Muscle layer of colon (tissue), 2 donors: ENCODE measurements at regions not wholly inside any gene's neighbourhood (a gene's known extent, or its start where the extent isn't known, plus 50 kb on each side); places are given as distances from the start of the nearest gene placed in this dataset.

Experiments used
- H3K27ac ChIP-seq: one replicate; pipeline ENCODE4 v1.7.0; 2013; ENCODE audit warnings: low read depth, mild to moderate bottlenecking, low read length, moderate library complexity
- H3K27me3 ChIP-seq, 2 donors: one replicate each; pipeline ENCODE4 v1.7.0; 2013; ENCODE audit warnings: low read length in 2 of 2, mild to moderate bottlenecking in 2 of 2; ENCODE audit not compliant: insufficient read depth in 2 of 2, control insufficient read depth in 1 of 2
- H3K36me3 ChIP-seq: one replicate; pipeline ENCODE4 v1.7.0; 2013; ENCODE audit warnings: mild to moderate bottlenecking, low read length; ENCODE audit not compliant: insufficient read depth
- H3K4me1 ChIP-seq: one replicate; pipeline ENCODE4 v1.7.0; 2013; ENCODE audit warnings: mild to moderate bottlenecking, low read length; ENCODE audit not compliant: insufficient read depth
- H3K4me3 ChIP-seq, 2 donors: one replicate each; pipeline ENCODE4 v1.7.0; 2013; ENCODE audit warnings: low read length in 2 of 2, low read depth in 1 of 2, mild to moderate bottlenecking in 1 of 2, moderate library complexity in 1 of 2
- H3K9ac ChIP-seq: one replicate; pipeline ENCODE4 v1.7.0; 2013; ENCODE audit warnings: low read length
- H3K9me3 ChIP-seq: one replicate; pipeline ENCODE4 v1.7.0; 2013; ENCODE audit warnings: mild to moderate bottlenecking, low read length
- donor health status: abdominal sarcoma.
- donor health status: Adenocarcinoma of cecum.

DNA sequence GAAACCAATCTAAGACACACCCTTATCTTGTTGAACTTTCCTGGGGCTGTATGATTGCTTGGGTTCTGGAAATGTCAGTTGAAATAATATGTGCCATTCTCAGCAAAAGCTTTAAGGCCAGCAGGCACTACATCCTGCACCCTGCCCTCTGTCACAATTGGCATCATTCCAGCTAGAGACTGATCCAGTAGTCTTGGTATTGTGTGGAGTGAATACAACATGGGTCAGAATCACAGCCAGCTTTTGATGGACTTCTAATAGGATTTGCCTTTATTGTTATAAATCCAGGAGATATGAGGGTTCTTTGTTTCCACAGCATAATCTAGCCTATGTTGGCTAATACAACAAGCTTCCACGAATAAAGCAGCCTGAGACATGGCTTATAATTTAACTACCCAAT lies 617.0 kb upstream of the CDH2 start:
- Histone ChIP-seq H3K9ac (no peak overlapping the region), H3K27ac (no peak overlapping the region), H3K9me3 (no peaks in the 10 kb centered on the region), H3K36me3 (no peaks in the 10 kb centered on the region), H3K4me1 (no peaks in the 10 kb centered on the region), H3K4me3 (no peak overlapping the region), H3K27me3 (no peaks in the 10 kb centered on the region)

DNA sequence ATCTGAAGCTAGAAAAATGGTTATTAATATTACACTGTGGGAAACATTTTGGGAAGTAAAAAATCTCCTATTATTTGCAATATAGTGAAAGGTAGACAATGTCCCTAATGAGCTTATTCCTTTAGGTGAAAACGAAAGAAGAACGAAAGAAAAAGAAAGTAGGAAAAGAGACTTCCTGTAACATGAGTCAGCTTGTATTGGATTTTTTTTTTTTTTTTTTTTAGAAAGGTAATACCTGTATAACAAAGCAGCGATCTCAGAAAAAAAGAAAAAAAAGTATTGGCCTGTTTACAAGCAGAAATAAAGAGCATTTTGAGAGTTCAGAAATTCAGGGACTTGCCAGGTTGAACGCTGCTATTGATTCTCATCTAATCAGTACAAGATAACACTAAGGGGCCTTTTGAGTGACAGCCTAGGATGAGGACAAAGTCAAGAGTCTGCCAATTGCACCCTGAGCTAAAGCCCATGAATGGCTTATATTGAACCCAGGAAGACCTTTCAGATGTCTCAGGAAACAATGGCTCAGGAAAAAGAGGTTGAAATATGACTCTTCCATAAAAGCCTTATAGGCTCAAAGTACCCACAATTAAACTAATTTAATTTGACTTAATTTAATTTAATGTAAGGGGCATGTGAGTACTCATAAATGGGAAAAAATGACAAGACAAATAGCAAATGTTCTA lies 615.6 kb upstream of the CDH2 start:
- Histone ChIP-seq H3K9me3 (no peaks in the 10 kb centered on the region), H3K4me3 (no peak overlapping the region), H3K4me1 (no peaks in the 10 kb centered on the region), H3K9ac (no peak overlapping the region), H3K27ac (no peak overlapping the region), H3K27me3 (no peaks in the 10 kb centered on the region), H3K36me3 (no peaks in the 10 kb centered on the region)

GRCh38 chr18:28791101-28791500 lies 614.2 kb upstream of the CDH2 start:
- H3K4me1 ChIP-seq: no peaks in the 10 kb centered on the region
- no peaks in the 10 kb centered on the region for H3K9me3 ChIP-seq
- no peak overlapping the region for H3K27ac ChIP-seq
- no peaks in the 10 kb centered on the region for H3K36me3 ChIP-seq
- no peak overlapping the region for H3K9ac ChIP-seq
- no peaks in the 10 kb centered on the region for H3K27me3 ChIP-seq
- H3K4me3 ChIP-seq: no peak overlapping the region

DNA sequence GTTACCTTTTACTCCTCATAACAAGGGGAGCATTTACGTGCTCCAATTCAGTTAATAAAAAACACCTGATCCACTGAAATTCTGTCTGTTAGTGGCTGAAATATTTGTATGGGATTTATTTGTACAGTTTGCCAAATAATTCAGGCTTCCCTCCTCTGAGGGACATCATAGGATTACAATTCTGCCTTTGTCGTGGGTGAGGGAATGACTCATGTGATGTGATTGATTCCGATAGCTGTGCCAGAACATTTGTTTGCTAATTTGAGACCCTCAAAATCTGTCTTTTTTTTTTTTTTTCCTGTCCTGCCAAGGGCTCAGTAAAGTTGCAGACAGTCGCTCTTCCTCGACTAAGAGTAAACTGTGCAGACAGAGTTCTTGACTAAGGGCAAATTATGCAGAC lies 612.6 kb upstream of the CDH2 start:
- Histone ChIP-seq H3K4me3 (no peak overlapping the region), H3K27ac (no peak overlapping the region), H3K9me3 (no peaks in the 10 kb centered on the region), H3K9ac (no peak overlapping the region), H3K27me3 (no peaks in the 10 kb centered on the region), H3K36me3 (no peaks in the 10 kb centered on the region), H3K4me1 (no peaks in the 10 kb centered on the region)

DNA sequence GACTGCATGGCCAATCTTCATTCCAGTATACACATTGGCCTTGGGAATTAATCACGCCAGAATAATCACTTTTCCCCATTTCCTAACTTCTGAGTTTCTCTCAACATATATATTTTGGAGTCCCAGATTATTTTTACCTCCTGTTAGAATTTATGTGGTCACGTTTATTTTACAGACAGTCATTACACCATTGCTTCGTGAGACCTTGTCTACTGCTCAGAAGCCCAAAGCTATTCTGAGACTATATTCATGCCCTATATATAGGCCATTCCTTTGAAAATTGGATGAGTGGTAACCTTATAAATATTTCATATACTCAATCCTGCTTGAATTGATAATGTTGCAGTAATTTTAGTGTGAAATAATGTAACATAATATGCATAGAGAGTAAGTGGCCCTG lies 610.0 kb upstream of the CDH2 start:
- Histone ChIP-seq H3K9me3 (no peaks in the 10 kb centered on the region), H3K27me3 (no peaks in the 10 kb centered on the region), H3K36me3 (no peaks in the 10 kb centered on the region), H3K27ac (no peak overlapping the region), H3K9ac (no peak overlapping the region), H3K4me1 (no peaks in the 10 kb centered on the region), H3K4me3 (no peak overlapping the region)

DNA sequence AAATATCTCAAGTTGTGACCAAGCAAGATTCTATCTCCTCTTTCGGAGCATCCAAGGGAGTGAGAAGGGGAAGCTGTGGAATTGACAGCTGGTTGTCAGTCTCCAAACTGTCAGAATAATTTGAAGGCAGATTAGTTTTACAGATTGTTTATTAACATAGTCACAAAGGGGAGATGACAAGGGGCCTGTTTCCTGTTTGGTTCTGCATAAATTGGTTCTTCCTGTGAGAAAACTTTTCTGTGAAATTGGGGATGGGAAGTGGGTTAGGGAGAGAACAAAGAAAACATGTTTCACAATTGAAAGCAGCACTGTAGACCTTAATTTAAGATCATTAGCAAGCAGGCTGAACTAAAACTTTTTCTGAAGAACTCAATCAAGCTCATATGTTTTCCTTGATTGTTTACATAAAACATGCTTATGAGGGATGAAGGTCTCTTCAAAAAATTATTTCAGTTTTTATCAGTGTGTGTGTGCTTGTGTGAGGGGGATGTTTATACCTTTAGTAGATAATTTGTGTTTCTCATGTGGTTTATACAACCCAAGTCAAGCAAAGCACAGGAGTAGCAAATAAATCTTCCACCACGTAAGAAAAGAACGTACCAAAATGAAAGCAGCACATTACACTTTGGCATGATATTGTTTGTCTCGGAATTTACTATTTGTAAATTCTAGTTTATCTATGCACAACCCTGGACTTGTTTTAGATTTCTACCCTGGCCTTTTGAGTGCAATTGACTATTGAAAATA lies 604.9 kb upstream of the CDH2 start:
- Histone ChIP-seq H3K9ac (no peak overlapping the region), H3K9me3 (no peaks in the 10 kb centered on the region), H3K27ac (no peak overlapping the region), H3K27me3 (no peaks in the 10 kb centered on the region), H3K36me3 (no peaks in the 10 kb centered on the region), H3K4me3 (no peak overlapping the region), H3K4me1 (no peaks in the 10 kb centered on the region)

DNA sequence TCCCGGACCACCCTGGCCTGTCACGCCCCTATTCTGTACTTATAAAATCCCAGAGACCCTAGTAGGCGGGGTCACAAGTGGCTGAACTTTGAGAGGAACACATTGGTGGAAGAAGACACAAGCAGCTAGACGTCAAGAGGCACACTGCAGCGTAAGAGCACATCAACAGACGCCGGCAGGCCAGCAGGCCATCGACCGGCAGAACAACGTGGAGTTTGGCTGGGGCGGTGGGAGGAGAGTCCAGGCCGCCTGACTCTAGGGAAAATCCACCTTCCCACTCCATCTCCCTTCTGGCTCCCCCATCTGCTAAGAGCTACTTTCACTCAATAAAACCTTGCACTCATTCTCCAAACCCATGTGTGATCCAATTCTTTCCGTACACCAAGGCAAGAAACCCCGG lies 601.8 kb upstream of the CDH2 start:
- no peak overlapping the region for H3K9ac ChIP-seq
- H3K36me3 ChIP-seq: no peaks in the 10 kb centered on the region
- H3K4me3 ChIP-seq: no peak overlapping the region
- H3K27me3 ChIP-seq: no peaks in the 10 kb centered on the region
- H3K27ac ChIP-seq: no peak overlapping the region
- H3K9me3 ChIP-seq: no peaks in the 10 kb centered on the region
- H3K4me1 ChIP-seq: no peaks in the 10 kb centered on the region

DNA sequence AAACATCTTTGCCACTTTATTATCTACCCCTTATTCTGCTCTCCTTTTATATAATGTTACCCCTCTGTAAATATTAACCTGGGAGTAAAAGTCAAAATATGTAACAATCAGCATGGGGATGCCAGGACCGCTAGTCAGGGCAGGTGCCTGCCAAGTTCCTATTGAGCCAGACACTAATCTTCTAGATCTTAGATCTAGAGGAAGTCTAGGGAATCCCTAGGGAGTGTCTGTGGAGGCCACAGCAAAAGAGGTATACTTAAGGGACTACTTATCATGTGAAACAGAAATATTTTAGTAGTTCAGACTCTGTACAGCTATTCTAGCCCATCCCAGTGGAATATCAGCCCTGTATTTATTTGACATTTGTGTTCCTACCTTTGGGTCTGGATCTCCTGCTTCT lies 600.8 kb upstream of the CDH2 start:
- no peak overlapping the region for H3K4me3 ChIP-seq

GRCh38 chr18:28771849-28772248 lies 594.9 kb upstream of the CDH2 start:
- Histone ChIP-seq H3K4me1 (peaks cover 7% of the 10 kb centered on the region), H3K27me3 (no peaks in the 10 kb centered on the region), H3K9me3 (no peaks in the 10 kb centered on the region), H3K4me3 (no peak overlapping the region), H3K9ac (no peak overlapping the region), H3K27ac (no peak overlapping the region), H3K36me3 (no peaks in the 10 kb centered on the region)

More for the DNA sequence above, 600.8 kb upstream of the CDH2 start:
- no peak overlapping the region for H3K9ac ChIP-seq
- H3K9me3 ChIP-seq: no peaks in the 10 kb centered on the region
- H3K4me1 ChIP-seq: no peaks in the 10 kb centered on the region
- H3K36me3 ChIP-seq: no peaks in the 10 kb centered on the region
- H3K27me3 ChIP-seq: no peaks in the 10 kb centered on the region
- no peak overlapping the region for H3K27ac ChIP-seq

DNA sequence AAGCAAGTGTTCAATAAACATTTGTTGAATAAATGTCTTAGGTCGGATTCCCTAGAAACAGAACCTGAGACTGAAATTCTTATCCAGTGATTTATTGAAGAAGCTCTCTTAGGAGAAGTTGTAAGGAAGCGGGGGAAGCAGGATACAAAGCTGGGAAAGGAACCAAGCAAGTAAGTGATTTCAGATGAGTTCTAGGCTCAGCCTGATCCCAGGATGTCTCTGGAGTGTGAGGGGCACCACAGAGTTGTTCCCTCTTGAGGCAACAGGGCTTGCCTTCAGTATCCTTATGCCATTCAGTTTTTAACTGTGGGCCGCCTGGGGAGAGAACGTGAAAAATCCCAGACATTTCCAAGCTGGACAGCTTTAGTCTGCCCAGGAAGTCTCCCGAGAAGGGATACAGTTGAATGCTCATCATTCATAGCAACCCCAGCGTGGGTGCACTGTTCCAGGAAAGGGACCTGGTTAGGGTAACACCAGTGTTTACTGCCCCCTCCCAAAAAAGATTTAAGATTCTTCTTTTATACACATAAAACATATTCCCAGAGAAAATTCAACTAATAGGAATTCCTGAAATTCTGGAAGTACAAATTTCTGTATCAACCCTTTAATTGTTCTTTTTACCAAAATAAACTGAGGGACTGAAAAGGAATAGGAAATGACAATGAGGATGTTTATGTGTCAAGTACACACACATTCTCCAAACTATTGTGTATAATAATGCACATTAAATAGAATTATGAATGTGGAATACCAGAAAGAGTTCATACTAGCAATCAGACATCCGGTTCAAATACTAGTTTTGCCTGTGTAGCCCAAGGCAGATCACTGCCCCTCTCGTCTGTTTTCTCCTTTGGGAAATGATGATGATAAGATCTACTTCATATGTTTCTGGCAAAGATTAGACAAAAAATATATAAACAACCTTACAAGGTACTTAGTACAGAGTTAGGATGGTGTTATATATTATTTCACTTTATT lies 592.1 kb upstream of the CDH2 start:
- Histone ChIP-seq H3K27me3 (no peaks in the 10 kb centered on the region), H3K4me1 (peaks cover 7% of the 10 kb centered on the region), H3K4me3 (no peak overlapping the region), H3K9me3 (no peaks in the 10 kb centered on the region), H3K9ac (no peak overlapping the region), H3K36me3 (no peaks in the 10 kb centered on the region), H3K27ac (no peak overlapping the region)

GRCh38 chr18:28767727-28768211 lies 590.8 kb upstream of the CDH2 start:
- H3K4me1 ChIP-seq: peaks cover 7% of the 10 kb centered on the region
- no peak overlapping the region for H3K4me3 ChIP-seq
- no peaks in the 10 kb centered on the region for H3K36me3 ChIP-seq
- no peak overlapping the region for H3K27ac ChIP-seq
- no peaks in the 10 kb centered on the region for H3K9me3 ChIP-seq
- no peak overlapping the region for H3K9ac ChIP-seq
- no peaks in the 10 kb centered on the region for H3K27me3 ChIP-seq
